OCI-LY1 (cell line): ENCODE measurements at regions not wholly inside any gene's neighbourhood (a gene's known extent, or its start where the extent isn't known, plus 50 kb on each side); places are given as distances from the start of the nearest gene placed in this dataset.
"Not testable (repeated sequence)": the region's sequence is repeated elsewhere in the genome, so short reads cannot be mapped to it uniquely, and the experiment has no call there.

ENCODE experiments used
- H2AFZ ChIP-seq: fragments of 200-600 bp; sonication (generic), shearing (Covaris generic); 2 replicates; pipeline ENCODE4 v1.6.0; 2014; ENCODE audit warnings: antibody characterized with exemption, mild to moderate bottlenecking, low read length
- H3F3A ChIP-seq: fragments of 200-600 bp; sonication (generic), shearing (Covaris generic); 2 replicates; pipeline ENCODE4 v1.6.0; 2014; ENCODE audit warnings: mild to moderate bottlenecking, antibody characterized with exemption, low read length, moderate library complexity; ENCODE audit not compliant: insufficient read depth
- H3K27ac ChIP-seq: fragments of 200-600 bp; sonication (generic); 2 replicates; pipeline ENCODE4 v1.5.1; 2014; ENCODE audit warnings: low read length, mixed run types, mild to moderate bottlenecking, low read depth; ENCODE audit not compliant: poor library complexity, severe bottlenecking
- H3K27me3 ChIP-seq: fragments of 200-600 bp; sonication (generic); 2 replicates; pipeline ENCODE4 v1.6.0; 2014; ENCODE audit warnings: antibody characterized with exemption, mild to moderate bottlenecking, low read length, moderate library complexity; ENCODE audit not compliant: insufficient read depth
- H3K36me3 ChIP-seq: fragments of 200-600 bp; sonication (generic); 2 replicates; pipeline ENCODE4 v1.6.1; 2014; ENCODE audit warnings: mild to moderate bottlenecking, antibody characterized with exemption, low read length, moderate library complexity, mixed read lengths; ENCODE audit not compliant: insufficient read depth
- H3K4me1 ChIP-seq: fragments of 200-600 bp; sonication (generic); 2 replicates; pipeline ENCODE4 v1.5.1; 2014; ENCODE audit warnings: mild to moderate bottlenecking, low read length, moderate library complexity; ENCODE audit not compliant: insufficient read depth, severe bottlenecking
- H3K4me2 ChIP-seq: fragments of 200-600 bp; sonication (generic), shearing (Covaris generic); 2 replicates; pipeline ENCODE4 v1.6.1; 2014; ENCODE audit warnings: low read length
- H3K4me3 ChIP-seq: fragments of 200-600 bp; sonication (generic); 2 replicates; pipeline ENCODE4 v1.5.1; 2014; ENCODE audit warnings: low read length, low read depth, mild to moderate bottlenecking, mixed read lengths; ENCODE audit not compliant: poor library complexity, severe bottlenecking
- H3K79me2 ChIP-seq: fragments of 200-600 bp; shearing (Covaris generic); 2 replicates; pipeline ENCODE4 v1.6.1; 2016; ENCODE audit warnings: mixed run types, low read length, mixed read lengths; ENCODE audit not compliant: insufficient read depth
- H3K9ac ChIP-seq: fragments of 200-600 bp; sonication (generic), shearing (Covaris generic); 2 replicates; pipeline ENCODE4 v1.6.1; 2014; ENCODE audit warnings: mild to moderate bottlenecking, low read length, mixed read lengths
- H3K9me2 ChIP-seq: fragments of 200-600 bp; sonication (generic), shearing (Covaris generic); 2 replicates; pipeline ENCODE4 v1.6.1; 2014; ENCODE audit warnings: low read depth, mild to moderate bottlenecking, low read length, mixed read lengths
- H3K9me3 ChIP-seq: fragments of 200-600 bp; shearing (Covaris generic); 2 replicates; pipeline ENCODE4 v1.6.1; 2014; ENCODE audit warnings: low read length, mixed read lengths
- H4K20me1 ChIP-seq: fragments of 200-600 bp; sonication (generic), shearing (Covaris generic); 2 replicates; pipeline ENCODE4 v1.6.0; 2016; ENCODE audit warnings: mild to moderate bottlenecking, low read length; ENCODE audit not compliant: insufficient read depth
- CTCF ChIP-seq: fragments of 200-600 bp; sonication (generic), shearing (Covaris generic); IDR thresholded peaks from 2 replicates; pipeline ENCODE4 v1.5.1; 2017; ENCODE audit warnings: mild to moderate bottlenecking, antibody characterized with exemption, low read length, moderate library complexity, mixed read lengths
- EZH2 ChIP-seq: fragments of 200-600 bp; sonication (generic), shearing (Covaris generic); IDR thresholded peaks from 2 replicates; pipeline ENCODE4 v1.8.0; 2017; ENCODE audit warnings: borderline replicate concordance, mixed run types, mild to moderate bottlenecking, antibody characterized with exemption, low read length, moderate library complexity, mixed read lengths

GRCh38 chr17:72572604-72573491, 452.0 kb downstream of the SOX9 start:
- Histone ChIP-seq H3K36me3 (no peaks in the 10 kb centered on the region), H3F3A (no peaks in the 10 kb centered on the region), H3K4me2 (no peak overlapping the region), H2AFZ (no peak overlapping the region), H3K79me2 (no peaks in the 10 kb centered on the region), H3K9me2 (no peaks in the 10 kb centered on the region), H3K4me1 (no peaks in the 10 kb centered on the region), H3K27ac (no peak overlapping the region), H3K27me3 (no peaks in the 10 kb centered on the region; the same call in none of the 2 replicates), H3K4me3 (no peak overlapping the region), H4K20me1 (no peaks in the 10 kb centered on the region), H3K9me3 (no peaks in the 10 kb centered on the region), H3K9ac (no peak overlapping the region)
- TF ChIP-seq CTCF (no peak), EZH2 (no peak)

- H3K9me3 ChIP-seq, H3K79me2 ChIP-seq, H3K4me1 ChIP-seq, H2AFZ ChIP-seq, H3K4me3 ChIP-seq, H4K20me1 ChIP-seq, H3K27ac ChIP-seq, H3K36me3 ChIP-seq, H3F3A ChIP-seq, H3K9ac ChIP-seq, H3K9me2 ChIP-seq, H3K27me3 ChIP-seq, H3K4me2 ChIP-seq: not testable (repeated sequence)
Measured at GRCh38 chr17:72573492-72573801, 452.6 kb downstream of the SOX9 start.

DNA sequence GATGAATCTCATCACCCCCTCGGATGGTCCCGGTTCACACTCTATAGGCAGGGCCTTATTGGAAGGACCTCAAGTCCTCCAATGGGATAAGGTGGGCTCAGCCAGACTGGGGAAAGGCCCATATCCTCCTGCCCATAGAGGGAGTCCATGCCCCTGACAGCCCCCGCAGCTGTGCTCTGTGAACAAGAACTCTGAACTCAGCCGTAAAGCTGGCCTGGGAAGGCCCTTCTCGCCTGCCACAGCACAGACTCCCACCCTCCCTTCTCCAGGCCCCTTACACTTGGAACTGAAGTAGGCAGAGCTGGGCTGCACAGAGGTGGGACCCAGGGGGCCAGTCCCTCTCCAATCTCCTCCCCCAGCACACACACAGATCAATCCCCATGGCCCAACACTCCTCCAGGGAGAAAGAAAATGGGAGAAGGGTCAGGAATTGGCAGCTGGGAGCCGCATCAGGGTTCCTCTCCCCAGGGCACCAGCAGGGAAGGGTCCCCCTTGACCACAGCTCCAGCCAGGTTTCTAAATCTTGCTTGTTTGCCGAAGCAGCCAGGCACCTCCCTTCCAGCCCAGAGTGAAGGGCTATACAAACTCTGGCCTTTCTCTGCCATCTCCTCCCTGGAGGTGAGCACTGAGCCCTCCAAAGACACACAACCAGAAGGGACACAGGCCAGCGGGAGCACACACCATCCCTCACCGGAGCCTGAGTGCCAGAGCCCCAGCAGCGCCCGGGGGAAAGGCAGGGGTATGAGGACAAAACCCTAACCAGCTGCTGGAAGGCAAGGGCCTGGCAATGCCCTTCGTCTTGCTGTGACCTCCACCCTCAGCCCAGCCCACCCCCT, 454.1 kb downstream of the SOX9 start:
- H3K9me3 ChIP-seq, result no peaks in the 10 kb centered on the region
- no peak overlapping the region for H3K4me2 ChIP-seq
- H3F3A ChIP-seq, result no peaks in the 10 kb centered on the region
- no peak overlapping the region for H3K4me3 ChIP-seq
- no peak overlapping the region for H2AFZ ChIP-seq
- no peaks in the 10 kb centered on the region for H3K79me2 ChIP-seq
- H3K27ac ChIP-seq, result no peak overlapping the region
- no peaks in the 10 kb centered on the region for H3K9me2 ChIP-seq
- H3K27me3 ChIP-seq, result no peaks in the 10 kb centered on the region; the same call in none of the 2 replicates
- no peaks in the 10 kb centered on the region for H4K20me1 ChIP-seq
- H3K36me3 ChIP-seq, result no peaks in the 10 kb centered on the region
- no peak overlapping the region for H3K9ac ChIP-seq
- no peak for TF ChIP-seq EZH2
- no peak for TF ChIP-seq CTCF
- H3K4me1 ChIP-seq, result no peaks in the 10 kb centered on the region
